NCI-H82 (cell line): ENCODE measurements at regions not wholly inside any gene's neighbourhood (a gene's known extent, or its start where the extent isn't known, plus 50 kb on each side); places are given as distances from the start of the nearest gene placed in this dataset.

Source experiments
- DNase-seq: peaks from one replicate; lab custom pipeline; 2025; lab: John Stamatoyannopoulos, UW

DNA sequence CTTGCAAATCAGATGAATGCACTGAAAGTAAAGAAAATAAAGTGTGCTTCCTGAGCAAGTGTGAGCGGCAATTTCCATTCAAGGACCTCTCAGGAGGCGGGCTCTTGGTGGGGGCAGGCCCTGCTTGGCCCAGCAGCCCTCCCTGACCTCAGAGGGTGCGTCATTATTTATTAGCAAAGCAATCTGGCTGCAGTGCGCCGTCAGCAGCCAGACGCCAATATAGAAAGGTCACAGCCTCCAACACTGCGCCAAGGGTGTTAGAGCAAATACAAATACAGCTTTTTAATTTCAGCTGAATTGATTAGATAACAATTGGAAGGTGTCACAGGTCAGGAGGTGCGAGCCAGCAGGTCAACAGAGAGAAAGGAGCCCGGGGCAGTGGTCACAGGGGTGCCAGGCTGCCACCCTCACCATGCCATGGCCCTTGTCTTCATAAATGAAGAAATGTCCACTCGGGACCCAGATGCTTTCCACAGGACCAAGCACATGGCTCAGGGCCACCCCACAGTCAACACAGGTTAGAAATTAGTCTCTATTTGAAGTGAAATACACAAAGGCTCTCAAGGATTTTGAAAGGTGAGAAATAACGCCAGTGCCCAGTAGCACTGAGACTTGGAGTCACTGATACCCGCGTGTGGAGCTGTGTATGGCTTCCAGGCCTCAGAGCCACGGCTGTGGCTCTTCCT is 309.8 kb downstream of the IRX2 start:
- DNase-seq: no peak

DNA sequence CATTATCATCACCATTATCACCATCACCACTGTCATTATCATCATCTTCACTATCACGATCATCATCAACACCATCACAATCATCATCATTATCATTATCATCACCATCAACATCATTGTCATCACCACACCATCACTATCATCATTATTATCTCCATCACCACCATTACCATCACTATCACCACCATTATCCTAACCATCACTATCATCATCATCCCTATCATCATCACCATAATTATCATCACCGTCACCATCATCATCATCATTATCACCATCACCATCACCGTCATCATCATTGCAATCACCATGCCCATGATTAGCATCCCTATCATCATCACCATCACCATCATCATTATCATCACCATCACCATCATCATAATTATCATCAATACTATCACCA is 311.9 kb downstream of the IRX2 start:
- no peak for DNase-seq

DNA sequence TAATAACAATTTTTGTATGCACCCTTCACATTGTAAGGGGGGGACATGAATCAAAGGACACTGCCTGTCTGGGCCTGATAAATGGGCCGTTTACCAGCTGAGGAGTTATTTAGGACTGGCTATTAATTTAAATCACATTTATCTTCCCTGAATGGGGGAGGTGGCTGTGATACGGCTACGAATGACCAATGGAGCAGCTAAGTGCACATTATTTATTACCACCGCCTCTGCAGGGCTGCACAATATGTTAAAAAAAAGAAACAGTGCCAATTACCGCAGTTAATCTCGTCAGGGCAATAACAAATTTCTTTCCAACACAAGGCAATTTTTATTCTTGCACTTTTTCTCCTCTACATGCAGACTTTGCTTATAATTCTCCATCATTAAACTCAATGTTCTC is 318.4 kb downstream of the IRX2 start:
- DNase-seq: no peak

DNA sequence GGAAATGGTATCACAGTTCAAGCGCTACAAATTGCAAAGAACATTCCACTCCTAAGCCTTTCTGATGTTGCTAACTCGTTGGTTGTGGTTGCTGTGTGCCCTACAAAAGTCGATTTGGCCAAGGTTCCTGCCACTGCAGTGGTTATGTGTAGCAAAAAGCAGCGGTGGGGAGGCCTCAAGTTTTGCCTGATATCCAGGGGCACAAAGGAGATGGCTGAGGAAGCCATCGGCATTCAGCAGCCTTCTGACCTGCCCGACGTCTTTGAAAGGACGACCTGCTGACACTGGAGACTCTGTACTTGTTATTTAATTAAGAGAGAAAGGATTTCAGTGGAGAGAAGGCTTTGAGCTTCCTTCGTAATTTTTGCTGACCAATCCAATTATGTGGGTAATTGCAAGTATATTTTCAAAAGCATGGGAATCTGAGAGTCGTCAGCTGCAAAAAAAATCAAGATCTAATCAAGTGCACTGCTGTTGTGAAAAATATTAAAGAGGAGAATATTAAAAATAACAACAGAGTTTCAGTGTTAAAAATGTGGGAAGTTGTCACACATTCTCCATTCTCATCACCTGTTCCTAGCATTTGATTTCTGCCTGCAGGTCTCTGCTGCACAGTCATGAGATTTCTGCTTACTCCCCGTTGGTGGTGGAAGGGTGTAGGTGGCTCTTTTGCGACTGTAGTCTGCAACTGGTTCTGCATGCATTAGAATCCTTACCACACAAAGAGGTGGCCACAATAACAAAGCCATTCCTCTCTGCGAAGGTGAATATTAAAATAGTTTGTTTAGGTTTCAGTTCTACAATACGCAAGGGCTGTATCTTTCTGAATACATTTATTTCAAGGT is 319.2 kb downstream of the IRX2 start:
- DNase-seq: no peak

DNA sequence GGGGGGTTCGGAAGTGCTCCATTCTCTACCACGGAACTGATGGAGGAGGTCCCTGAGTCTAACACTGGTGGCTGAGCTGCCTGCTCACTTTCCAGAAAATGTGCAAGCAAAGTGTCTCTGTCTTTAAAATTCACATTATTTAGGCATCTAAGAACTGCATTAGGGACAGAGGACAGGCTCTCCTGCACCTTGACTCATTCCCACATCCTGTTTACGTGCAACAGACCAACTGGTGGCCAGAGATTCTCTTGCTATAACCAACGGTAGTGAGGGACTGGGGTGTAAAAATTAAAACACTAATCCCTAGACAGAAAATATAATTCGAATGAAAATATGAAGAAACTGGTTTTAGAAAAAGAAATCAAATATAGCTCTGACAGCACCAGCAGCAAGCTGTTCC is 320.9 kb downstream of the IRX2 start:
- DNase-seq: no peak

DNA sequence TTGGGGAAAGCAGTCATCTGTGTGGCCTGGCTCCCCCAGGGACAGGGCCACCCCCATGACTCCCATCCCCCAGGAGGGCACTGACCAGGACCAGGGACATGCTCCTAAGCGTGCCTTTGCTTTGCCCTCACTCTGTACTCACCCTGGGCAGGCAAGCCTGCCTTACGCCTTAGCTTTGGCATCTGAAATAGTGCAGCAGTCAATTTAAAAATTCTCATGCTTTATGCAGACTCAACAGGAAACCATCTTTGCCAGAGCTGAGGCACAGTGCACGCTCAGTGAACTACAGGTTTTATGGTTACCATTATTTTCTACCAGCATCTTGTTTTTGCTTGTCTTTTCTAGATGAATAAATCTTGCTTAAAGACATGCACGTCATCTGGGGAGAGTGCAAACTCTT is 323.5 kb downstream of the IRX2 start:
- DNase-seq: no peak

DNA sequence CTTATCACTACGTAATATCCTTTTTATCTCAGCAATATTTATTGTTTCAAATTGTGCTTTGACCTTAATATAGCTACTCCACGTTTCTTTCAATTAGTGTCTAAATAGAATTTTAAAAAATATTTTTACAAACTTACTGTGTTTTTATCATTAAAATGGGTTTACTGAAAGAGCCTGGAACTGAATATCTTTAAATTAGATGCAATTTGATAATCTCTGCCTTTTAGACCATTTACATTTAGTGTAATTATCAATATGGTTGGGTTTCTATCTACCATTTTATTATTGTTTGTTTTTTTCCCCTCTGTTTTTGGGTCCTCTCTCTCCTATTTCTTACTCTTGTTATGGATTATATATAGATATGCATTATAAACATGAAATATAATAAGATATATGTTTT is 327.8 kb downstream of the IRX2 start:
- DNase-seq: no peak

DNA sequence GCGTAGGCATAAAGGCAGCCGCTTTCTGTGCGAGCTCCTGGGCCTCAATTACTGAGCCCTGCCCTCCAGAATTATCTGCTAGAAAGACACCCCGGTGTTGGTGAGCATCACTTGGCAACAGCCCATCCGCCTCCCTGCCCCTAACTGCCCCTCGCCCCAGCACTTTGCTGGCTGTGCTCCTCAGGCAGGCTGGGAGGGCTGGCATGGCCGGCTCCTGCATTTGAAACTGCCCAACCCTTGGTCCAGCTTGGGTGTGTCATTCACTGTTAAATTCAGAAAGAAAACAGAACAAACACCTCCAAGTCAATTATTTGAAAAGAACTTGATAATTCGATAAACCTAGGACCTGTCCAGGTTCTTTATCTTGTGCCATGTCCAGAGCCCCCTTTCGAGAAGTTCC is 334.2 kb downstream of the IRX2 start:
- no peak for DNase-seq

DNA sequence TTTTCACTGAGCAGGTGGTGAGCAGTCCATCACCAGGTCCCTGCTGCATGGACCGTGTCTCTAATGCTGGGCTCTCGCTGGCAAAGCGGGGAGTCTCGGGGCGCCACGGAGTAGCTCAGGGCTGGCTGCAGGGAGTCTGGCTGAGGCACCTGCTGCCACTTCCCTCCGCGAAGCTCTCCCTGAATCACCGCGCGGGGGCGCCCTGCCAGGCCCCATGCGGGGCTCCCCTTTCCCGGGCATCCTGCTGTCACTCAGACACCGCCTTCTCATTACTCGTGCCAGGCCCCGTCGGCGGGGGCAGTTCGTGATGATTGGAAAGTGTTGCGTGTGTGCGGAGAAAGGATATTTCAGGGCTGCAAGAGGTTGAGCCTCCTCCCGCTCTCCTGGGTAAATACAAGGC is 335.8 kb downstream of the IRX2 start:
- peak; percentile 5 for DNase-seq

DNA sequence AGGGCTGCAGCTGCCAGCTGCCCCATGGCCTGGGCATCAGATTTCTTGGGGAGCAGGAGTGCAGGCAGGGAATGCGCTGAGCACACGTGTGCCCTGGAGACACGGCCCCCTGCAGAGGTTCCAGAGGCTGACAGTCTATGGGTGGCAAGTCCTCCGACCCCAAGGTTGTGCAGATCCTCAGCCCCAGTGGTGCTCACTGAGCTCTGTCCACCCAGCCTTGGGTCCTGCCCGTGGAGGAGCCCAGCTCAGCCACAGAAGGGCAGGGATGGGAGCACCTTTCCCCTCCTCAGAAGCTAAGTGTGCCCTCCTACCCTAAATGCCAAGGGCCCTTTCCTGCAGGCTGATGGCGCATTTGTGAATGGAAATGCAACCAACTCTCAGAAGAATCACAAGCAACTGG is 341.0 kb downstream of the IRX2 start:
- no peak for DNase-seq

DNA sequence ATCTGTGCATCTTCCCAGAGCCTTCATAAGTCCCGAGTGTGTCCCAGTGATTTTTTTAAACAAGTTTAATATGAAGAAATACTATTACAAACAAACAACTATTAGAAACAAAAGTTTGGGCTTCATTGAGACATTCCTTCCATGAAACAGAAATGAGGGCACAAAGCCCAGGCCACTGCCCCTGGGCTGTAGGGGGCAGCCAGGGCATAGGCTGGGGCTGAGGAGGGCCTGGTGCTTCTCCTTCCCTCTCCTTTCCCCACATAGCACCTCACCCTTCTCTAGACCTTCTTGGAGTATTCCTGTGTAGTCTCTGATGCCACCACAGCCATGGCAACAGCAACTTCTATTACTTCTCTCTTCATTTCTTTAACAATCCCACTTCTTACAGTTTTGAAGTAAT is 348.2 kb downstream of the IRX2 start:
- no peak for DNase-seq

DNA sequence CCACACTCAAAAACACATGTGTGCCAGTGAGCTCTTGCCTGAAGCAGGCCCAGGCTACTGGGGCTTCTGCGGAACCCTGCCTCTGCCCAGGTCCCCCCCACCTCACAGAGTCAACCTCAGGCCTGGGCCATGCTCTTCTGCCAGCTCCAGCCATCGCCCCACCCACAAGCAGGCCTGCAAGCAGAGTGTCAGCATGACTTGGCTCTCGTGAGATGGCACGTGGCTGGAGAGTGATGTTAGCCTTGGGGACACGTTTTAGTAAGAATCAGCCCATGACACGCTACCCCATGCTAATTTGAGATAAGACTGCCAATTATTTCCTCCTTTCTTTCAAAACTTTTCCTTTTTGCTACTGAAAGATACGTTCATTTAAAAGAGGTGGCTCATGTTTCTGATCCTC is 351.7 kb downstream of the IRX2 start:
- DNase-seq: no peak

DNA sequence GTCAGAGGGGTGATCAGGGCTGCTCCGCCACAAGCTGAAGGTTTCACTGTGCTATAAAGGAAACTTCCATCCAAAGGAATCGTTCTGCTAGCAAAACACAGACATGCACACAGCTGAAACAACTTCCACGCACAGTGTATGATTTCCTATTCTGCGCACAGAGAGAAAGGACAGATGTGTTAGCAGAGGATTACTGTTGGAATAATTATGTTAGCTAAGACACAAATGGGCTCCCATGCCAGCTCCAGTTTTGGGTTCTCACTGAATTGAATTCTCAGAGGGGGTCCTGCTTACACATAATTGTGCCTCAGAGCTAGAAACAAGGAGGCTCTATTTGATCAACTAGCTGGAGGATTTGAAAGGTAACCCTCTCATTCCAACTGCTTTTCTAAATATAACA is 352.4 kb downstream of the IRX2 start:
- DNase-seq: no peak

DNA sequence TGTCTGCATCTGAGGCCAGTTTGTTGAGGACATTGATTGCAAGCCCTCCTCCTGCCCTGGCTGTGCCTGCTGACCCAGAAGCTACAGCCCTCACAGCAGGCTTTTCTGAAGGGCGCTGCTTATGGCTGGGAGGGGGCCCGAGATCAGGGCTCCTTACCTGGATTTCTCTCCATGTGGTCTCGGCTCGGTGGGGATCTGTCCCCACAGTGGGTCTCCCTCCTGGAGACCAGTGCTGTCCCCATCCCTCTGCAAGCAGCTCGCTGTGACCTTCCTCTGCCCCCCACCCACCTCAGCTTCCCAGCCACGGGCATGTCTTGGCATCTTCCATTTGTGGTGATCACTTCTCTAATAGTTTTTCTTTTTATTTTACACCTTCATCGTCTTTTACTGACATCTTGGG is 357.9 kb downstream of the IRX2 start:
- no peak for DNase-seq

DNA sequence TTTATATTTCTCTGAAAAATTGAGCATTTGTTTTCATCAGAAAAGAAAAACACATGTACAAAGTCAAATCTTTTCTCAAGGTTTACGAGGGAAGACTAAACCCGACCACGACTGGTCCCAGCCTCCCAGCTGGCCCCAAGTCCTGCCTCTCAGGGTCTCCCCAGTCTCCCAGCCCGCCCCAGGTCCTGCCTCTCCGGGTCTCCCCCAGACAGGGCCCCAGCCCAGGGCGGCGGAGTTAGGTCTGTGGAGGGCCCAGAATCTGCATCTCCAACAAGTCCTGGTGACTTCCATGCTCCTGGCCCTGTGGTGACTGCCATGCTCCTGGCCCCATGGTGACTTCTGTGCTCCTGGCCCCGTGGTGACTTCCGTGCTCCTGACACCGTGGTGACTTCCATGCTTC is 359.9 kb downstream of the IRX2 start:
- no peak for DNase-seq

DNA sequence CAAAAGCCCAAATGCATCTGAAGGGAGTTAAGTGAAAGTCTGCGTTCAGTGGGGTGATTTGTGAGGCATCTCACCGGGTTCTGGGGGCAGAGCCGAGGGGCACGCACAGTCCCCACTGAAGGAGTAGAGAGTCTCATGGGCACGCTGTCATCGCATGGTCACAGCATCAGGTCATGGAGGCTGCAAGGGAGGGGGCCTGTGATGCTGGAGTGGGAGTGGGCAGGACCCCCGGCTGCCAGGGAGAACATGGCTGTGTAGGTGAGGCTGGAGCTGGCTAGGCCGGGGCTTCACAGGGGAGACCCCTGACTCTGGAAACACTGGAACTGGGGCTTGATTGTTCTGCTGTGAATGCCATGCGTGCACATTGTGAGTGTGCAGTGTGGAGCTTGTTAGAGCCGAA is 360.5 kb downstream of the IRX2 start:
- no peak for DNase-seq

DNA sequence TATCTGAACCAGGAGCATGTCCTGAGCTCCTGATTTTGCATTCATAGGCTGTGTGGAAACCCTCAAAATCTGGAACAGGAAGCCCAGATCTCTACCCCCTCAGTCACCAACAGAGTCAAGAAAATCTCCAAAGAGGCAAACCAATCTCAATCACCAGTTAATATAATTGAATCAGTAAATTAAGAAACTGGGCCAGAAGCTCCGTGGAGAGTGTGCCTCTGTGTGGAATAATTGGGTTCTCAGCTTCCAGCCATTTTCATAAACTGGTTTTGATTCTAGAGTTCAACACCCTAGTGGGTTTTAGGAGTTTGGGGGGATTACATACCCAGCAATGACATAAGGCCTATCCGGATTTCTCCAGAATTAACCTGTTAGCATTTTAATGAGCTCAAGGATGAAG is 362.9 kb downstream of the IRX2 start:
- no peak for DNase-seq

DNA sequence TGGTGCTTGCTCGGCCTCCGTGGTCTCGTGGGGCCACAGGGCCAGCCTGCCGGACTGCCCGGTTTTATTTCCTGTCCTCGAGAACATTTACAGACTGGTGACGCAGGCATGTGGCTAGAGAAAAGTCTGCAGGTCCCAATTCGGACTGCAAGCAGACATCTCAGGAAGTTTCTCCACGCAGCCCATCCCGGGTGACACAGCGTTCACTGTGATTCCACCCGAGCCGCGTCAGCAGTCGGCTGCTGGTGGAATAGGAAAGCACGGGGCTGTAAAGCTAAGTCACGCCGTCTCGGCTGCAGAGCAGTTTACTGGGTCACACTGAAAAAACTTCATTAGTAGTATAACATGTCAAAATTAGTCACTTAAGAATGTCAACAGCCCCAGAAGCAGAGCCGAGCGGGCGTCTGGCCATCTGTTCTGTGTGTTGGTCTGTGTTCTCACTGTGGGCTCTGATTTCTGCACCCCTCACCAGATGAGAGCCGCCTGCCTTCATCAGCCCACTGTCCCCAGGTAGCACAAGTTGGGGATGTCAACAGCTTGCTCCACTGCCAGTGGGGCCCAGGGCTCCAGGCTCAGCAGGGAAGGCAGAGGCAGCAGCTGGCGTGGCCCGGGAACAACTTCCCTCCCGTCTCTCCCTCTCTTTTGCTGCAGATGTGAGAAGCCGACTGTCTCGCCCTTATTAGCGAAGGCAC is 363.7 kb downstream of the IRX2 start:
- no peak for DNase-seq

DNA sequence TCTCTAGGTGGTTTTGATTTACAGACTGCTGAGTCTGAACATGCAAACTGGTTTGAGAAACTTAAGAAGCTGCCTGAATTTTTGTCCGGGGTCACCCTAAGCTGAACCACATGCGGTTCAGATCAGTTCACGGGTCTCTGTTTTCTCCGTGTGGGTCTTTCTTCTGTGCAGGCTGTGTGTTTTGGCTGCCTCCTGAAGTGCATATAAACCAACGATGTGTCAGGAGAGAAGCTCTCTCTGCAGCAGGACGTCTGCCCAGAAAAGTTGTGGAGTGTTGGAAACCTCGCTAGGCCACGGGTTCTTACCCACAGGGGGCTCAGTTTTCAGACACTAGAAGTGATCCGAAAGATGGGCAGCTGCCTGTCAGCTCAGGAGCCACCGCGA is 364.2 kb downstream of the IRX2 start:
- DNase-seq: no peak

DNA sequence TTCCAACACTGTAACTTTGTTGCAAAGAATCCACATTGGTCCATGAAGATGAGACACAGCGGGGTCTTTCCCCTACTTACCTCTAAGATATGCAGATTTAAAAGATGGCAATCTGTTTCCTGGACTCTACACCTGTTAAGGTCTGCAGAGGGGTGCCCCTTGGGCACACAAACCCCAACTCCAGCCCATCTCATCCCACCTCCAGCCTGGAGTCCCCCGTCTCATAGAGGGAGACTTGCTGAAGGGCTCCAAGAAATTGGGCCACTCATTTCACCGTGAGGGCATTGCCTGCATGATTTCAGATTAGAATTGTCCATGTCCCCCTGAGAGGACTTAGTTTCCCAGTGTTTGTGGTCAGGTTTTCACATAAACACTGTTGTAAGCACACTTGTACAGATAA is 365.7 kb downstream of the IRX2 start:
- no peak for DNase-seq

DNA sequence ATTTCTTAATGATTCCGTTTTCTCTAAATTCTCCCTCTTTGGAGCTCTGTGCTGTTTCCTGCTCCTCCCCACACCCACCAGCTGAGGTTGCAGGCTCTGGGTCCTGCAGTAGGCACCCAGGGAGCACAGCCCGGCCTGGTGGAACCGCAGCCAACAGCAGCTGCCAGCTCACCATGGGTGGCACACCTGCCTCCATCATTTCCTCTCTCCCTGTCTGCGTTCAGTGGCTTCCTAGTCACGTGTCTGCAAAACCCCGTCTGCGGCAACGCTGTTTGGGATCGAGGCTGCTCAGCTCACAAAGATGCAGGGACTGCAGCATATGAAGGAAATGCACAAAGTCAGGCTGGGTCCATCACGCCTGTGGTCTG is 367.8 kb downstream of the IRX2 start:
- no peak for DNase-seq

DNA sequence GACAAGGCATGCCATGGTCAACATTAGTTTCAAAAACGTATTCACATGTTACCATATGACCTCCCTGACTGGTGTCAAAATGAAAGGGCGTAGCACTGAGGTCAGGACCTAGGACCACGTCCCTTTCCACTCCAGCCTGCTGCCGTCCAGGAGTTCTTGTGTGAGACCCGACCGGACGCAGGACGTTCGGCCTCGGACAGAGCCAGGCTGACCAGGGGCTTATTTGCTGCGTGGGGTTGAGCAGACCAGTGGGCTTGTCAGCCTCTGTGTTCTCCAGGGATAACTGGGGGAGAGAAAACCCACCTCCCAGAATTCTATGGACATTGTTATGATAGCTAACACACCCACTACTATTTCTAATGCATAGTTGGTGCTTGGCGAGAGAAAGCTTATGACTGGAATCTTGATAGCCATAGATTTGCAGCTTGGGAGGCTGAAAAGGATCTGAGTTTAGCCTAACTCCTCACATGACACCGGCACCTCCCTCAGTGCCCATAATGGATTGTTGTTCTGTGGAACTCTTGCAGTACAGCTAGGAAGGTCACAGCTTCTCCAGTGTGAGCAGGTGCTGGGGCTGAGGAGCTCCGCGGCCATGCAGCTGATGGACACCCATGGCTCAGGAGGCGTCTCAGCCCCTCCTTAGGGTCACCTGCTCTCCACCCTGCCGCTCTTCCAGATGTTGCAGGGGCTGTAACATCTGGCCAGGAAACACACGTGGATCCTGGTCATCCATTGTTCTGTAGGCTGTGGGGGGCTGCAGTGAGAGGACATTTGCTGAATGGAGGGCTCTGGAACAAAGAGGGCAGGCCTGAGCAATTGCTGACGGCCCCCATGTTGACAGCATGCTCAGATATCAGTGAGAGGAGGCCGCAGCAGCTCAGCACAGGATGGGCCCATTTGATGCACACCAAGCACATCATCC is 368.4 kb downstream of the IRX2 start:
- no peak for DNase-seq
